CD4-positive, alpha-beta T cell (primary cell): ENCODE measurements at regions not wholly inside any gene's neighbourhood (a gene's known extent, or its start where the extent isn't known, plus 50 kb on each side); places are given as distances from the start of the nearest gene placed in this dataset.

ENCODE experiments used
- ATAC-seq: fragments of 200-7000 bp; cut with Tn5 transposase; one replicate; pipeline ENCODE4 v1.10.0; 2022; ENCODE audit warnings: mild to moderate bottlenecking; ENCODE audit not compliant: poor library complexity
- CTCF ChIA-PET: fragments of 350-600 bp; sonication (Branson Sonifier 250); formaldehyde crosslinking; loops from one replicate; lab custom pipeline; 2021; ENCODE audit warnings: antibody characterized with exemption, inconsistent platforms; lab: Charles Lee
- POLR2A ChIA-PET: fragments of 350-600 bp; sonication (Branson Sonifier 250); formaldehyde crosslinking; loops from one replicate; lab custom pipeline; 2021; ENCODE audit warnings: antibody characterized with exemption, inconsistent platforms; lab: Charles Lee
- DNase-seq, 14 experiments: peaks; one replicate each; pipeline ENCODE4 v3.0.0-alpha.2; 2013 to 2020; ENCODE audit warnings: mixed read lengths in 2 of 14
- H3K27ac ChIP-seq, 2 donors: one replicate each; pipeline versions ENCODE4 v1.5.1 to v1.7.0; 2013; ENCODE audit warnings: low read length in 2 of 2, low read depth in 1 of 2, mild to moderate bottlenecking in 1 of 2
- H3K27me3 ChIP-seq, 2 experiments: 1 replicate in 1 of 2; 2 replicates in 1 of 2; pipeline versions ENCODE4 v1.6.1 to v1.7.0; 2013; ENCODE audit warnings: low read length in 2 of 2, control low read depth in 1 of 2, mild to moderate bottlenecking in 1 of 2, moderate library complexity in 1 of 2; ENCODE audit not compliant: insufficient read depth in 2 of 2, control insufficient read depth in 1 of 2
- H3K36me3 ChIP-seq: one replicate; pipeline ENCODE4 v1.6.1; 2013; ENCODE audit warnings: low read length, control low read depth; ENCODE audit not compliant: insufficient read depth
- H3K4me1 ChIP-seq: one replicate; pipeline ENCODE4 v1.6.1; 2013; ENCODE audit warnings: low read length, control low read depth; ENCODE audit not compliant: insufficient read depth
- H3K4me3 ChIP-seq: one replicate; pipeline ENCODE4 v1.5.1; 2013; ENCODE audit warnings: mild to moderate bottlenecking, low read length, moderate library complexity
- H3K9me3 ChIP-seq, 2 experiments: 1 replicate in 1 of 2; 2 replicates in 1 of 2; pipeline versions ENCODE4 v1.6.1 to v1.7.0; 2013; ENCODE audit warnings: low read length in 2 of 2, mild to moderate bottlenecking in 2 of 2, control low read depth in 1 of 2, moderate library complexity in 1 of 2; ENCODE audit not compliant: control insufficient read depth in 1 of 2, insufficient read depth in 1 of 2
- H3K27ac Mint-ChIP-seq: one replicate; pipeline ENCODE4 v1.8.0; 2020; ENCODE audit warnings: mixed read lengths
- H3K27me3 Mint-ChIP-seq: one replicate; pipeline ENCODE4 v1.8.0; 2021; ENCODE audit warnings: mixed read lengths
- H3K36me3 Mint-ChIP-seq: one replicate; pipeline ENCODE4 v1.8.0; 2021; ENCODE audit warnings: low read depth, mixed read lengths
- H3K4me1 Mint-ChIP-seq: one replicate; pipeline ENCODE4 v1.8.0; 2021; ENCODE audit warnings: low read depth, mixed read lengths
- H3K4me3 Mint-ChIP-seq: one replicate; pipeline ENCODE4 v1.8.0; 2020; ENCODE audit warnings: mild to moderate bottlenecking, mixed read lengths
- H3K9me3 Mint-ChIP-seq: one replicate; pipeline ENCODE4 v1.8.0; 2020; ENCODE audit warnings: mixed read lengths
- CTCF ChIP-seq: fragments of 200-600 bp; IDR thresholded peaks from one replicate; pipeline ENCODE4 v1.8.0; 2022; ENCODE audit warnings: antibody characterized with exemption, mild to moderate bottlenecking
- intact Hi-C, 2 experiments: fragments of 100-400 bp; cut with DNase I in 1 of 2; cut with micrococcal nuclease in 1 of 2; formaldehyde crosslinking; loops; one replicate each; pipeline versions ENCODE4 v1.15.1 to v1.9.0; 2023 to 2025; cut with DNase I, micrococcal nuclease

GRCh38 chr21:35484032-35484431, 434.9 kb upstream of the RUNX1 start:
- Mint-ChIP-seq H3K4me1 (no peaks in the 10 kb centered on the region), H3K27ac (no peak overlapping the region), H3K9me3 (peaks cover 2% of the 10 kb centered on the region), H3K36me3 (no peaks in the 10 kb centered on the region), H3K4me3 (no peak overlapping the region), H3K27me3 (no peaks in the 10 kb centered on the region)
- Histone ChIP-seq H3K27ac (no peak overlapping the region), H3K9me3 (no peaks in the 10 kb centered on the region), H3K4me1 (no peaks in the 10 kb centered on the region), H3K4me3 (no peak overlapping the region), H3K36me3 (no peaks in the 10 kb centered on the region), H3K27me3 (no peaks in the 10 kb centered on the region)
- DNase-seq: no peak
- ChIA-PET CTCF (no interaction called here), POLR2A (no interaction called here)
- TF ChIP-seq CTCF: no peak
- ATAC-seq: no peak
- intact Hi-C loops: no loop called here

GRCh38 chr21:35482933-35483662, 434.0 kb upstream of the RUNX1 start:
- no peak for TF ChIP-seq CTCF
- Histone ChIP-seq H3K9me3 (no peaks in the 10 kb centered on the region), H3K36me3 (no peaks in the 10 kb centered on the region), H3K27ac (no peak overlapping the region), H3K4me3 (no peak overlapping the region), H3K27me3 (no peaks in the 10 kb centered on the region), H3K4me1 (no peaks in the 10 kb centered on the region)
- H3K36me3 Mint-ChIP-seq: no peaks in the 10 kb centered on the region
- peaks cover 2% of the 10 kb centered on the region for H3K9me3 Mint-ChIP-seq
- POLR2A ChIA-PET: no interaction called here
- peaks cover 3% of the 10 kb centered on the region for H3K4me1 Mint-ChIP-seq
- intact Hi-C loops: no loop called here
- no peak overlapping the region for H3K4me3 Mint-ChIP-seq
- no peak overlapping the region for H3K27ac Mint-ChIP-seq
- CTCF ChIA-PET: no interaction called here
- ATAC-seq (no peak), DNase-seq (no peak)
- H3K27me3 Mint-ChIP-seq: no peaks in the 10 kb centered on the region

GRCh38 chr21:35482096-35482495, 433.0 kb upstream of the RUNX1 start:
- no peak for TF ChIP-seq CTCF
- H3K9me3 Mint-ChIP-seq: peaks cover 2% of the 10 kb centered on the region
- CTCF ChIA-PET: no interaction called here
- ATAC-seq (no peak), DNase-seq (no peak)
- H3K9me3 ChIP-seq: no peaks in the 10 kb centered on the region
- H3K27me3 Mint-ChIP-seq: no peaks in the 10 kb centered on the region
- H3K4me3 ChIP-seq: no peak overlapping the region
- H3K4me1 Mint-ChIP-seq: peaks cover 4% of the 10 kb centered on the region
- no peak overlapping the region for H3K4me3 Mint-ChIP-seq
- H3K27ac Mint-ChIP-seq: no peak overlapping the region
- H3K27me3 ChIP-seq: no peaks in the 10 kb centered on the region
- POLR2A ChIA-PET: no interaction called here
- no peaks in the 10 kb centered on the region for H3K36me3 ChIP-seq
- H3K27ac ChIP-seq: no peak overlapping the region
- no peaks in the 10 kb centered on the region for H3K4me1 ChIP-seq
- H3K36me3 Mint-ChIP-seq: no peaks in the 10 kb centered on the region
- intact Hi-C loops: no loop called here
